Upper lobe of left lung (tissue), 4 donors: ENCODE measurements at regions not wholly inside any gene's neighbourhood (a gene's known extent, or its start where the extent isn't known, plus 50 kb on each side); places are given as distances from the start of the nearest gene placed in this dataset.

Experiments used
- CTCF ChIP-seq, 6 experiments: fragments of 450-650 bp in 4 of 6; fragments of 200-600 bp in 2 of 6; sonication (generic) in 2 of 6; IDR thresholded peaks; one replicate each; pipeline ENCODE4 v1.5.1; 2016 to 2019; ENCODE audit warnings: antibody characterized with exemption in 6 of 6
- POLR2AphosphoS5 ChIP-seq, 2 donors: sonication (generic); formaldehyde crosslinking; IDR thresholded peaks; one replicate each; pipeline ENCODE4 v1.5.1; 2017; ENCODE audit warnings: antibody characterized with exemption in 2 of 2

GRCh38 chr3:107429320-107430181 lies 52.3 kb downstream of the CCDC54 start:
- TF ChIP-seq CTCF (IDR thresholded peaks at IDR 0.05) (peak; percentile 77 to 89 (median 80)), POLR2AphosphoS5 (IDR thresholded peaks at IDR 0.05) (no peak)
